K562 (cell line): ENCODE measurements at regions not wholly inside any gene's neighbourhood (a gene's known extent, or its start where the extent isn't known, plus 50 kb on each side); places are given as distances from the start of the nearest gene placed in this dataset.

Source experiments
- ATAC-seq: fragments of 200-7000 bp; cut with Tn5 transposase; 3 replicates; pipeline ENCODE4 v1.9.1; 2020; ENCODE audit warnings: moderate library complexity
- BruUV-seq: library from RNA; stranded (reverse); fragments of 400-500 nt; replicated peaks from 2 replicates; lab custom pipeline; 2021; lab: Mats Ljungman, UMichigan
- CTCF ChIA-PET: fragments of 300-600 bp; formaldehyde crosslinking; extraction: SDS; loops from one replicate; lab custom pipeline; 2021; ENCODE audit warnings: low intra/inter-chr PET ratio; lab: Yijun Ruan, JAX
- POLR2A ChIA-PET: fragments of 300-600, 350-650 bp; sonication (Branson Sonifier 250); formaldehyde crosslinking; extraction: SDS; loops from one replicate; lab custom pipeline; 2021; ENCODE audit warnings: antibody characterized with exemption, inconsistent platforms; lab: Yijun Ruan, JAX
- DNase-seq, 4 experiments: peaks; one replicate each; pipeline versions ENCODE4 v3.0.0 to v3.0.0-alpha.2; 2011 to 2018; ENCODE audit warnings: low spot score in 3 of 4, mixed read lengths in 3 of 4; ENCODE audit errors: extremely low read depth in 1 of 4
- FAIRE-seq: peaks from 2 replicates; lab custom pipeline; 2011; peaks lifted over from hg19 to GRCh38; lab: Jason Lieb, UNC
- H2AFZ ChIP-seq: 2 replicates; pipeline ENCODE4 v1.6.0; 2011; ENCODE audit warnings: low read depth, low read length, control low read depth, inconsistent platforms
- H3K27ac ChIP-seq: fragments of 200-600 bp; 3 replicates; pipeline ENCODE4 v1.8.0; 2011; ENCODE audit warnings: low read depth, mild to moderate bottlenecking, control low read depth, inconsistent platforms, low read length, moderate library complexity, mixed read lengths; ENCODE audit errors: extremely low read depth
- H3K27me3 ChIP-seq, 2 experiments: fragments of 300-600 bp in 1 of 2; 2 replicates in 1 of 2; 3 replicates in 1 of 2; pipeline versions ENCODE4 v1.6.0 to v1.8.0; 2011; ENCODE audit warnings: inconsistent platforms in 2 of 2, low read length in 2 of 2, mild to moderate bottlenecking in 1 of 2, mixed read lengths in 1 of 2, moderate library complexity in 1 of 2; ENCODE audit not compliant: control insufficient read depth in 2 of 2, insufficient read depth in 2 of 2
- H3K36me3 ChIP-seq: fragments of 300-600 bp; 3 replicates; pipeline ENCODE4 v1.8.0; 2011; ENCODE audit warnings: mild to moderate bottlenecking, low read length, inconsistent platforms; ENCODE audit not compliant: control insufficient read depth, insufficient read depth
- H3K4me1 ChIP-seq, 2 experiments: fragments of 200-600 bp in 1 of 2; replicated peaks in 1 of 2; 2 replicates in 1 of 2; 3 replicates in 1 of 2; pipeline versions ENCODE4 v1.5.1 to v1.8.0; 2011; ENCODE audit warnings: inconsistent platforms in 2 of 2, low read length in 2 of 2, mild to moderate bottlenecking in 1 of 2, mixed read lengths in 1 of 2, moderate library complexity in 1 of 2; ENCODE audit not compliant: control insufficient read depth in 2 of 2, insufficient read depth in 2 of 2
- H3K4me2 ChIP-seq: 2 replicates; pipeline ENCODE4 v1.6.1; 2011; ENCODE audit warnings: low read length, control low read depth, inconsistent platforms, mixed read lengths; ENCODE audit not compliant: insufficient read depth
- H3K4me3 ChIP-seq: fragments of 200-600 bp; sonication (generic), shearing (Covaris generic); 2 replicates; pipeline ENCODE4 v1.5.1; 2016; ENCODE audit warnings: control low read depth, inconsistent platforms
- H3K79me2 ChIP-seq: fragments of 200-600 bp; 3 replicates; pipeline ENCODE4 v1.8.0; 2011; ENCODE audit warnings: low read length, inconsistent platforms; ENCODE audit not compliant: control insufficient read depth, insufficient read depth
- H3K9ac ChIP-seq, 2 experiments: 2 replicates each; pipeline versions ENCODE4 v1.6.0 to v1.6.1; 2011; ENCODE audit warnings: low read depth in 2 of 2, low read length in 2 of 2, control low read depth in 1 of 2, inconsistent platforms in 1 of 2, mild to moderate bottlenecking in 1 of 2, mixed read lengths in 1 of 2; ENCODE audit not compliant: insufficient read depth in 1 of 2
- H3K9me1 ChIP-seq: one replicate; pipeline ENCODE4 v1.6.0; 2011; ENCODE audit warnings: inconsistent platforms, mild to moderate bottlenecking, low read length, moderate library complexity; ENCODE audit not compliant: control insufficient read depth, insufficient read depth
- H3K9me3 ChIP-seq: replicated peaks from 2 replicates; pipeline ENCODE4 v1.5.1; 2011; ENCODE audit warnings: low read depth, low read length, inconsistent platforms; ENCODE audit not compliant: control insufficient read depth, insufficient read depth
- H4K20me1 ChIP-seq: replicated peaks from 2 replicates; pipeline ENCODE4 v1.6.1; 2011; ENCODE audit warnings: low read length, inconsistent platforms, mixed read lengths; ENCODE audit not compliant: control insufficient read depth, insufficient read depth
- EHMT2 ChIP-seq: fragments of 450-650 bp; IDR thresholded peaks from 2 replicates; pipeline ENCODE4 v1.6.1; 2018; ENCODE audit warnings: antibody characterized with exemption
- REST ChIP-seq, 2 experiments: fragments of 450-650 bp; formaldehyde crosslinking in 1 of 2; IDR thresholded peaks; 2 replicates each; pipeline versions ENCODE4 v1.4.0 to v1.6.1; 2014 to 2020; ENCODE audit warnings: mild to moderate bottlenecking in 2 of 2, borderline replicate concordance in 1 of 2, low read depth in 1 of 2
- SRSF9 ChIP-seq: fragments of 200-400 bp; formaldehyde crosslinking; IDR thresholded peaks from 2 replicates; pipeline ENCODE4 v1.6.1; 2017; ENCODE audit warnings: low read depth, low read length, borderline replicate concordance
- WGBS: fragments of 100-300 bp; shearing (Covaris generic); methylation state at CpG from one replicate; pipeline ENCODE4 v1.1.6; 2016; ENCODE audit warnings: low coverage, mixed read lengths; ENCODE audit not compliant: insufficient coverage; ENCODE audit errors: missing lambda C conversion rate; 5-methylcytosine and 5-hydroxymethylcytosine counted together
- in situ Hi-C: fragments of 300-500 bp; cut with MboI; formaldehyde crosslinking; loops from 4 replicates; pipeline ENCODE4 v1.15.0; 2018; ENCODE audit warnings: inconsistent platforms, mixed read lengths
- intact Hi-C: fragments of 100-400 bp; cut with micrococcal nuclease; formaldehyde crosslinking; loops from 2 replicates; pipeline ENCODE4 v1.14.2; 2022

- in situ Hi-C loops, result no loop called here
- Histone ChIP-seq H3K4me2 (no peak overlapping the region), H3K27ac (no peak overlapping the region), H3K9ac (no peak overlapping the region), H2AFZ (no peak overlapping the region), H3K9me1 (no peaks in the 10 kb centered on the region), H3K36me3 (no peaks in the 10 kb centered on the region), H4K20me1 (no peaks in the 10 kb centered on the region), H3K9me3 (no peaks in the 10 kb centered on the region), H3K4me3 (no peak overlapping the region), H3K79me2 (no peaks in the 10 kb centered on the region), H3K27me3 (no peaks in the 10 kb centered on the region), H3K4me1 (no peaks in the 10 kb centered on the region)
- no TSS peak for BruUV-seq
- ATAC-seq (no peak), FAIRE-seq (no peak), DNase-seq (no peak)
- 0 out of 2 replicates have a peak, but pooled peaks have one; percentile 23 for TF ChIP-seq EHMT2
- peak; percentile 81 for TF ChIP-seq REST (IDR thresholded peaks at IDR 0.05; ENCODE audit: borderline replicate concordance)
- TF ChIP-seq REST (CRISPR knock-in tag; IDR thresholded peaks at IDR 0.05; ENCODE audit: low read depth), result no peak
- no peak for TF ChIP-seq SRSF9
- ChIA-PET POLR2A (no interaction called here), CTCF (no interaction called here)
- intact Hi-C loops, result no loop called here
- 1% methylated on average over 11 of the region's 15 CpGs for WGBS
These were observed 477.4 kb downstream of the TCERG1L start for GRCh38 chr10:130834170-130834569.
